ENCODE measurements at regions not wholly inside any gene's neighbourhood (a gene's known extent, or its start where the extent isn't known, plus 50 kb on each side); places are given as distances from the start of the nearest gene placed in this dataset.
A peak's percentile ranks its signal among the peaks of the same experiment; 100 is the strongest.

DNA sequence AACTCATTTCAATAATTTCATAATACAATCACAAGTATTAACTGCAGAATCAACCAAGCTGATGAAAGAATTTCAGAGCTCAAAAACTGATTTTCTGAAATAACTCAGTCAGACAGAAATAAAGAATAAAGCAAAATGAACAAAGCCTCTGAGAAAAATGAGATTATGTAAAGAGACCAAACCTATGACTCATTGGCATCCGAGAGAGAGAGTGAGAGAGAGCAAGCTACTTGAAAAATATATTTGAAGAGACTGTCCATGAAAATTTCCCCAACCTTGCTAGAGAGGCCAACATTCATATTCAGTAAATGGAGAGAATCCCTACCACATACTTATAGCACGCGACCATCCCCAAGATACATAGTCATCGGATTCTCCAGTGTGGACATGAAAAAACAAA, 1376.4 kb downstream of the CDH11 start:
- no peak for DNase-seq

DNA sequence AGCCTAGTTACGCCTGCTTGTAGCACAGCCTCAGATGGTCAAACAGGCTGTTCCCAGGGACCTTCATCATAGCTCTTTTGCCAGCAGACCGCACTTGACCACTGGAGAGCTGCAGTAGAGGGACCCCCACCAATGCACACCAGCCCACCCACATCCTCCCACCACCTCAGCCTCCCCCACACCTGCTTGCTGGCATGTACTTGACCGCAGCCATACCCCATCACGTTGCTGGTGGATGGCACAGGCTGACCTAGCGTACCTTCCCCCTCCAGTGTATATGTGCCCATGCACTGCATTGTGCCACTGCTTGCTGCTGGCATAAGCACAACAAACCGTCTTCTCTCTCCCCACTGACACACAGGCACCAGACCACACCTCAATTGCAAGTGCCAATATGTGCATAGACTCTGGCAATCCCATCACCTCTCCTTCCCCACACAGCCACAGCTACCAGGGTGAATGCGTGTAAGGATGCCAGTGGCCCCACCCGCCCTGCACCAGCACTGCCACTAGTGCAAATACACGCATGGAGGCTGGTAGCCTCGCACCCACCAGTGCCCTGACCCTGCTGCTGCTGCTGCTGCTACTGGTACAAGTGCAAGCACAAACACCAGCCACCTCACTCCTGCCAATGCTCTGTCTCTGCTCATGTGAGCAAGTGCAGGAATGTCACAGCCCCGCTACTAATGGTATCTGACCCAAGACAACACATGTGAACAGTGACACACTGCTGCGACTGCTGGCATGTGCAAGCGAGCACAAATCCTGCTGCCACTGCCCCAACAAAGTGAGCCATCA, 1377.6 kb downstream of the CDH11 start:
- no peak for DNase-seq

DNA sequence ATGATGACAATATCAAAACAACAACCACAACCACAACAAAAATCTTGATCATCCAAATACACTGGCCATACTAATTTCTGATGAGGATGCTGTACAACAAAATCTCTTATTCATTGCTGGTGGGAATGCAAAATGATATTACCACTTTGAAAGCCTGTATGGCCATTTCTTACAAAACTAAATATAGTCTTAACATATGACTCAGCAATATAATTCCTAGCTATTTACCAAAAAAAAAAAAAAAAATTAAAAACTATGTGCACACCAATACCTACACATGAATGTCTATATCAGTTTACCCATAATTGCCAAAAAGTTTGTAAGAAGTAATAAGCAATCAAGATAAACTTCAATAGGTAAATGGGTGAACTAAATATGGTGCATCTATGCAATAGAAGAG, 1379.7 kb downstream of the CDH11 start:
- DNase-seq: no peak

DNA sequence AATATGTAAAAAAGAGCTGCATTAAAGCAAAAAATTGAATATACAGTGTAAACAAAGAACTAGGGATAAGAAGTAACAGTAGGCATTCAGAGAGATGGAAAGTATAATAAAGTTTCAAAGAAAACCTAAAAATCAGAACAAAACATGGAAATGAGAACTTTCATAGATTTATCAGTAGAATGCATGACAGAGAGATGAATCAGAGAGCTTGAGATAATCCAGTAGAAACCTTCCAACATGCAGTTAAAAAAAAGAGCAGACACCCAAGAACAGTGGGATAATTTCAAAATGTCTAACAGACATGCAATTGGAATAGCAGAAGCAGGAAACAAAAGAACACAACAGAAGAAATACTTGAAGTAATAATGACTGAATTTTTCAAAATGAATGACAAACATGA, 1384.2 kb downstream of the CDH11 start:
- no peak for DNase-seq

DNA sequence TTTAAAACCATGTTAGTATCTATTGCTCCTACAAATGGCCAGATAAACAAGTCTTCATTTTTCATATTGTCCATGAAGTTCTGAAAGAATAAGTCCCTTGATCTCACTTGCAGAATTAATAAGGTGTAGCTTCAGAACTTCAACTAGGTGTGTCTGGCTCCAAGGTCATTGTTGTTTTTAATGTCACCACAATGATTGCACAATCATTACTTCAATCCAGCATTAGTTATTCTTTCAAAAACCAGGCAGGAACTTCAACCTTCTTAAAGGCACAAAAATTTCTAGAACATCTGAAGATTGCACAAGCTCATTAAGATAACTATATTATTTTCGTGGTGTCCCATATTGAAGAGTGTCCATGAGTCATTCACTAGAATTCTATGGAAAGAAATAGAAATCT, 1386.4 kb downstream of the CDH11 start:
- DNase-seq: no peak

DNA sequence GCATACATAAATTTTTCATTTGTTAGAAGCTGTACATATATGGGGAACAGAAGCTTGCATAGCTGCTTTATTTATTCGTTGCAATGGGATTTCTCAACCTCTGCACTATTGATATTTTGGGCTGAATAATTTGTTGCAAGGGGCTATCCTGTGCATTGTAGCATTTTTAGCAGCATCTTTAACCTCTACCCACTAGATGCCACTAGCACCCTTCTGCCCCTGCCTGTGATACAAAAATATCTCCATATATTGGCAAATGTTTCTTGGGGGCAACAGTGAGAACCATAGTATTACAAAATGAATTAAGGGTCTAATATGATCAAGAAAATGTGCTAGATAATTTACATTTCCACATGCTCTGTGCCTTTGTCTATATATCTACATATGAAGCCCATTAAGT, 1401.0 kb downstream of the CDH11 start:
- DNase-seq: no peak

DNA sequence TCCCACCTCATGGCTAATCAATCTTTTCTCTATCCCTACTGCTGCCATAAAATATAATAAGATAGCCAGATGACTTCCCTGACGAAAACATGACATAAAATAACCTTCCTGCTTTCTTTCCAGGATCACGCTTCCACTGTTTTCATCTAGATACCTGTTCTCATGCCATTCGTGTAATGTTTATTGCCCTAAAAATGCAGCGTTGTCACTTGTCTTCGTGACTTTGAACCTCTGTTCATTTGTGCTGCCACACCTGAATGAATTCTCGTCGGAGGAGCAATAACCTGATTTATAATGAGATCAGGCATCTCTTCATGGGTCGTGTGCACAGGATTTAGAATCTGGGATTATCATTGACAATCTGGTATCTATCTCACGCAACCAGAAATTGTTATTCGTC, 1401.9 kb downstream of the CDH11 start:
- DNase-seq: no peak

DNA sequence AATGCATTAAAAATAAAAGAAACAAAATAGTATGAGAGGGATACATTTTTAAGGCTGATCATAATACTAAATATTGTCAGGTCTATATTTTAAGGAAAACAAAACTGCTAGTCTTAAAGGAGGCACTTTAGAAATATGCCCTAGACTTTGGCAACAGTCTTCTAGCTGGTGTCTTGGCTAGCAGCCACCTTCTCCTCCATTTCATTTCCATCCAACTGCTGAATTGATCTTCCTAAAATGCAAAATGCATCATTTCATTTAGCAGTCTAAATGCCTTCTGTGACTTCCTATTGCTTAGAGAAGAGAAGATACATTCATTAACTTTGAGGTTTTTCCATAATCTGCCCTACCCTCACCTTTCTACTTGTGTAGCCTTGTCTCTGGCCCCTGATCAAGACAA, 1404.1 kb downstream of the CDH11 start:
- DNase-seq: no peak

DNA sequence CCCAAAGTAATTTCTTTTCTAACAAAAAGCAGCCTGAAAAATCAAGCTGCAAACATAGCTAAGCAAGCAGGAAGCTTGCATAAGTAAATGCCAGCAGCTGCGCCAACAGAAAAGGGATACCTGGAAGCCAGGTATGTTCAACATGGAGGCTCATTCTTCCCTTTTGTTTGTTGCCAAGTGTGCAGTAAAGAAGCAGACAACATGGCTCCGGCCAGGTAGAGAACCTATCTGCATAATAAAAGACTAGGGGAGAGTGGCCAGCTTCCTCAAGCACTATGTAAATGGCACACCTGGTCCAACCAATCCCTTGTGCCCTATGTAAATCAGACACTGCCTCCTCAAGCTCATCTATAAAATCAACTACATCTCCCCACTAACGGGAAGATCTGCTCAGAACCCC, 1407.0 kb downstream of the CDH11 start:
- DNase-seq: no peak

DNA sequence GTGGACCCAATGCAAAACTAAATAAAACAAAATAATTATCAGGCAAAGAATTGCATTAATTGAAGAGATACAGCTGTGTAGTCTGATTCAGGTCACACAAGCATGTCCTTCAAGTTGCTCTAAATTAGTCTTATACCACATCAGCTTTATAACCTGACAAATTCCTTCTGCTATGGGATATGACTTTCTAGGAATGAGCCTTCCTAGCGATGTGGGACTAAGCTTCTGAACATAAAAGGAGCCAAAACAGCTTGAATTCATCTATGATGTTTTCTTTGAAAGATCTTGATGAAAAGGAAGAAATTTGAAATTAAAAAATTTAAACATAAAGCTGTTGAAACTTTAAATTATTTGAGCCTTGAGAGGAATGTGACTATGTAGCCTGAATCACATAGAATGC, 1409.1 kb downstream of the CDH11 start:
- no peak for DNase-seq

DNA sequence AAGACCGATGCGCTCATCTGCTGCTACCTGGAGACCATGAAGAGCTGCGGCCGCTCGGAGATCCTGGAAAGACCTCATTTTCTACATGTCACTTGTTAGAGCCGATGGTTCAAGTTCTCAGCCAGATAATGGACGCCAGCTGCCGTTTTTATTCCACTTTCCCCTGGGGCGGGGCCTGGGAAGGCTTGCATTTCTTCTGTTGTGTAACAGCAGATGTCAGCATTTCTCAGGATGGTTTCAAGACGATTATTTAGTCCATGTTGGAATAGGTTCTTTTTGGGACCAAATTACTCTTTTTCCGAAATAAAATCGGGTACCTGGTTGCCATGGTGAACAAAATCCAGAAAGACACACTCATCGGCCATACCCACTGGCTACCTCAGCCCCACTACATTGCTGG, 1418.3 kb downstream of the CDH11 start:
- DNase-seq: no peak

DNA sequence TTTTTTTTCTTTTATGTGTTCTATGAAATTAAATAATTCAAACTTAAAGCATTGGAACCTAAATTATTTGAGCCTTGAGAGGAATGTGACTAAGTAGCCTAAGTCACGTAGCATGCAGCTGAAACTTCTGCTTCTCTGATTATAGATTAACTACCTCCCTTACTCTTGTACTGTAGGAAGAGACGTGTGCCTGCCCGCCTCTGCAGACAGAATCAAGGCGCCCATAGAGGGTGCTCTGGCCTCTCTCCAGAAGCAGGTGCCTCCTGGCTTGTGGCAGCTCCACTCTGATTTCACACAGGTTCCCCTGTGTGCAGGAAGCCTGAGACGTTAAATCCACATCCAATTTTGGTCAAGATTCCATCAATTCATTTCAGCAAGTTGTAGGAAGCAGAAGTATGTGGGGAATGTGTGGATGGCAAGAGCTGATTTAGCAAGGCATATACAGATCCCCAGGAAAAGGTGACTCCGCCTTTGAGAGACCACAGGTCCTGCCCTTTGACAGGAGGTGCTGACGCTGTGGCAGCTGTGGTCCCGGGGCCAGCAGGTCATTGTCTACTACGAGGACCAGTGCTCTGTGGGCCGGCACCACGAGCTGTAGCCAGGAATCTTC, 1418.8 kb downstream of the CDH11 start:
- peak; percentile 5 to 22 for DNase-seq

DNA sequence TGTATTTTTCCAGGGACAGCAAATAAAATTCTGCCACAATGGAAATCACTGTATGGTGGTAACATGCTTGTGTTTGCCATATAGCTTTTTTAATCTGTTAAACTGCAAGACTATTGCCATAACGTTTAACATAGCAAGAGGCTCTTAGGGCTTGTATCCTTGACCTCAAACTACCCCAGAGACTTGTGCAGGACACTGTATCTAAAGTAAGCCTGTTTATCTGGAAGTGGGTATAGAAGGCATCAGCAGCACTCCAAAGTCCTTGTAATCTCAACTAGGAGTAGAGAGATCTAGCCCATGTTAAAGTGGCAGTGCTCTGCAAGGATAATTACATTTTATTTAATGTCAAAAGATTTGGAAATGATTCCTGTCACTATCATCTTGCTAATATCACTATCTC, 1424.1 kb downstream of the CDH11 start:
- DNase-seq: no peak

DNA sequence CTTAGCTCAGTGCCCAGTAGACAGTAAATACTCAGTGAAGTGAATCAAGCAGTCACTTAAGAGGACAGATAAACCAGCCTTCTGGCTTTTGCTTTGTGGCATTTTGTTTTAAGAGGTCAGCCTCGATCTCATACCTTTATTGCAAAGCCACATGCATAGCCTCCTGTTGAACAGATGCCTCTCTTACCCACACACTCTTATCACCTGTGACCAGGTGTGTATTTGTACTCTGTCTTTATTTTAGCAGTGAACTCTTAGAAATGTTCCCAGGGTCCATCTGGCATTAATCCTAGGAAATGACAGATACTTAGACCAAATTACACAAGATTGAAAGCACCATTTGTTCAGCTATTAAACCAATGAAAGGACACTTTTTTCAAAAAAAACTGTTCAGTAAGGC, 1426.5 kb downstream of the CDH11 start:
- DNase-seq: no peak

DNA sequence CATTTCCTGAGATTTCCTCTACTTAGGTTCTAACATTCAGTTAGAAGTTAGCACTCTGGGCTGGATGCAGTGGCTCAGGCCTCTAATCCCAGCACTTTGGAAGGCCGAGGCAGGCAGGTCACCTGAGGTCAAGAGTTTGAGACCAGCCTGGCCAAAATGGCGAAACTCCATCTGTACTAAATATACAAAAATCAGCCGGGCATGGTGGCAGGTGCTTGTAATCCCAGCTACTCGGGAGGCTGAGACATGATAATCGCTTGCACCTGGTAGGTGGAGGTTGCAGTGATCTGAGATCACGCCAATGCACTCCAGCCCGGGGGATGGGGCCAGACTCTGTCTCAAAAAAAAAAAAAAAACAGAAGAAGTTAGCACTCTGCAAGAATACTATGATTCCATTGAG, 1430.9 kb downstream of the CDH11 start:
- DNase-seq: peak; percentile 46 to 72

DNA sequence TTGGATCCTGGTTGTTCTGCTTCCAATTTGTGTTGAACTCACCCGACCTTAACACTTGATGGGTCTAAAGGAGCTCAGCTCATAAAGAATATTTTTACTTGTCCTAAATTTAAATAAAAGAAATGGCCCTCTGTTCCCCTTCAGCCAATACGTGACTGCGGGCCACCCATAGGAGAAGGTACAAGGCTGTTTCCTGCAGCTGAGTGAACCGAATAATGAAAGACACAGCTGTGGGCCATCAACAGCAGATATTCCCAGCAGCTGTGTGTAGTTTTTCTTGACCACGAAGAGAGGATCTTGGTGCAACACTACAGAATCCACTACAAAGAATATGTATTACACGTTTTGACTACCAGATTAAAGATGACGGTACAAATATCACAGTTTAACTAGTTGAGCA, 1431.6 kb downstream of the CDH11 start:
- peak in 1 of 2 experiments; percentile 18 for DNase-seq

DNA sequence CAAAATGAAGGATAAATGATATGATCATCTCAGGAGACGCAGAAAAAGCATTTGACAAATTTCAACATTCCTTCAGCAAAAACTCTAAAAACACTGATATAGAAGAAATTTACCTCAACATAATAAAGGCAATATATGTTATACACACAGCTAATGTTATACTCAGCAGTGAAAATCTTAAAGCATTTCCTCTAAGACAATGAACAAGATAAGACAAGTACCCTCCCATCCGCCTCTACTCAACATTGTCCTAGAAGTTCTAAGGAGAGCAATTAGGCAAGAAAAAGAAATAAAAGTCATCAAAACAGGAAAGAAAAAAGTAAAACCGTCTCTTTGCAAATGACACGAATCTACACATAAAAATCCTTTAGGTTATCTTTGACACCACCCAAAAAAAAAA, 1432.8 kb downstream of the CDH11 start:
- DNase-seq: no peak

DNA sequence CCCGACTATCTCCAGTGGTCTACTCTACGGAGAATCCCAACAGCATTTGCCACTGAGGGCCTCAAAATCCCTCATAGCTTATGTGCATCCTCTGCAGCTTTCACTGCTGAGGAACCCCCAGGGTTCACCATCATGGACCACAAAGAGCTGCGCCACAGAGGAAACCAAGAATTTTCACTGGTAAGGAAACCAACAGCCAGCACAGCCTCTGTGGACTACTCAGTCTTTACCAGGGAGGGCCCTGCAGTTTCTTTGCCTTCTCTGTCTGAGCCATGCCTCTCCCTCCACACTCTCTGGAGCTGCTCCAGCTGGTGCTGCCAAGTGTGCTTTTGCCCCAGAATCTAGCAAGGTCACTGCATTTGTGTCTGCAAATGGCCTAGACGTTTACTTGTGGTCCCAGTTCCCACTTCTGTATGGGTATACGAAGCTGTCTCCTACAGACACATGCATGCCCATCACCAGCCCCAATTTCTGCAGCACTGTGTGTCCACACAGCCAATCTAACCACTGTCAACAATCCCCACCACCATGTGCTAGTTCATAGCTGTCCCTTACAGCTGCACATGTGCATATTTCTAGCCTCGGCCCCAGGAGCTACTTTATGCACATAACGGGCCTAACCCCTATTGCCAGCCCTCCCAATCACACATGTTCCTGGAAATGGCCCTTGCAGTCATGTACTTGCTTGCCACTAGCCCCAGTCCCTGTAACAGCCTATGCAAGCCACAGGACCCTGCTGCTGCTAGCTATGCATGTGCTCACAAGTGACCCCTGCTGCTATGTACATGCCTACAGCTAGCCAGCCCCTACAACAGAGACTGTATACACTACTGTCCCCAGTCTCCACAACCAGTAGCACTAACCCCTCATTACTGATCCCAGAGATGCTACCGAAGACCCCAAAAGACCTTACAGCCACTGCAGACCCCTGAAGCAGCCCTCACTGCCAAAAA, 1437.4 kb downstream of the CDH11 start:
- DNase-seq: no peak

DNA sequence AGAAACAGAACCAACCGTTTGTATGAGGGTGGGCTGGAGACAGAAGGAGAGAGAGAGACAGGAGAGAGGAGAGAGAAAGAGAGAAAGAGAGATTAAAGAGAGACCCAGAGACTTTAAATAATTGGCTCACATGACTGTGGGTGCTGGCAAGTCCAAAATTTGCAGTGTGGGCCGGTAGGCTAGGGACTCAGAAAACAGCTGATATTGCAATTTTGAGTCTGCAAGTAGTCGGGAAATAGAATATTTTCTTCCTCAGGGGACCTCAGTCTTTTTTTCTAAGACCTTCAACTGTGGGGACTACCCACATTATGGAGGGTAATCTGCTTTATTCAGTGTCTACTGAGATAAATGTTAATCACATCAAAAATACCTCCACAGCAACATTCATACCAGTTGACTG, 1439.0 kb downstream of the CDH11 start:
- no peak for DNase-seq

DNA sequence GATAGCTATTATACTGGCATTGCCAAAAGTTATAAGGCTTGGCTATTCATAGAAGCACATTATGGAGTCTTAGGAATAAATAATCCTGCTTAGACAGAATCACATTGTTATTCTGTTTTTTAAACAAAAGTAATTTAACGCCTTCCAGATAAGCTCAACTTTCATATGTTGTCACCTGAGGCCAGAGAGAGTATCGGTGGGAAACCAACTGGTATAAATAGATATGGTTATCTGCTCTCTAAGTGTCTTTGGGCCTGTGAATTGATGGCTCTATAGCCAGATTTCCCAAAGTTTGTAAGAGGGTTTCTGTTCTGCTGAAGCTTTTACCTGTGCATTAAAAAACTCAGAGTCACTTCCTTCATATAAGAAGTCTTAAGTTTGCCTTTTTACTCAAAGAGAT, 1449.4 kb downstream of the CDH11 start:
- no peak for DNase-seq

DNA sequence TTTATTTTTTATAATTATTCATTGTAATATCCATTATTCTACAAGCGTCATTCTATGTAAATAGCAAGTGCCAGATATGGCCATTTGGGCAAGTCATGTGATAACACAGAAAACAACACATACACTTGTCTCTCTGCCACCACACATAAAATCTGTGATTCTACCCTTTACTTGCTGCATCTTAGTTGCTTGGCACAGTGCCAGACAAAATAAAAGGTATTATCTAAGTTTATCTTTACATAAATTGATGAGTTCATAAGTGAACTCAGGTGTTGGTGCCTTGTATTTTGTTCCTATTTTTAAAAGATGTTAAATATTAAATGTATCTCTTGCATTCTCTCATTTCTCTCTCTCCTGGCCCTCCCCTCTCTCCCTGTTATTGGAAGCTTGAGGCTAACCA, 1458.7 kb downstream of the CDH11 start:
- DNase-seq: no peak

DNA sequence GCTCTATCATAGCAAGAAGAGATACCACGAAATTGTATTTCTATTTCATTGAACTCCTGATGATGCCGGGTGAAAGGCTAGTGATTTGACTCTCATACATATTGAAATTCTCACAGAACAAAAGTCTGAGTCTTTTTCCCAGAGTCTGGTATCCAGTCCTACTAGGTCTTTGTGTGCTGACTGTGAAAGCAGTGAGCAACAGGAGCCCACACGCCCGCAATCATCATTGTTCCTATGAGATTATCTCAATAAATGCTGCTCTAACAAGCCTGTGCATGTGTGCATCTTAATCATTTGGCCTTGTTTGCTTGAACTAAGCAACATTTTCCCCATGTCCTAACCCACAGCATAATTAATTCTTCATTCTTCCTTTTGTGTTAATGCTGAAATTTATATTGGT, 1466.0 kb downstream of the CDH11 start:
- DNase-seq: no peak

DNA sequence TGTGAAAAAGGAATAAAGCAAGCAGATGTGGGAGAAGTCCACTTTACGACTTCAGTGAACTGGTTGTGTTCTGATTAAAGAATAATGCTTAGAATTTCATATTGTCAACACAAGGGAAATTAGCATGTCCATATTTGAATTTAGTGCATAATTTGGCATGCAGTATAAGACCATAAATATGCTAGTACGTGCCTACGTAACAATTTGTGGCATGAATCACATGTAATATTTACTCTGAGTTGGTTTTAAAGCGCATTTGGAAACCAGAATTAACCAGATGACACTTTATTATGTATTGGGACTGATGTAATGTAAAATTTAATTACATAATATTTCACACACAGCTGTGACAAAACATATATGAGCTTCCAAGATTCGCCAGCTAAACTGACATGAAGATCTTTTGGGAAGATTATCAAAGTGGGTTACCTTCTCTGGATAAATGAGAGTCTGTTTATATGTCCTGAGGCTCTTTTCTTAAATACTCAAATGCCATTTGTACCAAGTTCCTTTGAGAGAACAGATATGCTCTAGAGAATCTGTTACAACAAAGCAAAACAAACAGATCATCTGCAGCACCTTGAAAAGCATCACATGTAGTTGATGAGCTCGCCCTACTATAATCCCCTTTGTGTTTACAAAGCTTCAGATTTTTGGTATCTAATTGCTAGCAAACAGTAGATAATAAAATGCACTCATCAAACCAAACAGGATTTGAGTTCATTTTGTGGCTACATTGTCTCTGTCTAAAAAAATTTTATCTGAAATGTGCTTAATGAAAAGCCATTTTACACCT, 1468.6 kb downstream of the CDH11 start:
- DNase-seq: peak in 1 of 2 experiments; percentile 4
